GM19240 (cell line): ENCODE measurements at regions not wholly inside any gene's neighbourhood (a gene's known extent, or its start where the extent isn't known, plus 50 kb on each side); places are given as distances from the start of the nearest gene placed in this dataset.

Source experiments
- DNase-seq: peaks from one replicate; pipeline ENCODE4 v3.0.0; 2011; ENCODE audit warnings: low spot score; ENCODE audit not compliant: insufficient read length

GRCh38 chr20:48283470-48284110 lies 498.3 kb upstream of the SULF2 start:
- no peak for DNase-seq

DNA sequence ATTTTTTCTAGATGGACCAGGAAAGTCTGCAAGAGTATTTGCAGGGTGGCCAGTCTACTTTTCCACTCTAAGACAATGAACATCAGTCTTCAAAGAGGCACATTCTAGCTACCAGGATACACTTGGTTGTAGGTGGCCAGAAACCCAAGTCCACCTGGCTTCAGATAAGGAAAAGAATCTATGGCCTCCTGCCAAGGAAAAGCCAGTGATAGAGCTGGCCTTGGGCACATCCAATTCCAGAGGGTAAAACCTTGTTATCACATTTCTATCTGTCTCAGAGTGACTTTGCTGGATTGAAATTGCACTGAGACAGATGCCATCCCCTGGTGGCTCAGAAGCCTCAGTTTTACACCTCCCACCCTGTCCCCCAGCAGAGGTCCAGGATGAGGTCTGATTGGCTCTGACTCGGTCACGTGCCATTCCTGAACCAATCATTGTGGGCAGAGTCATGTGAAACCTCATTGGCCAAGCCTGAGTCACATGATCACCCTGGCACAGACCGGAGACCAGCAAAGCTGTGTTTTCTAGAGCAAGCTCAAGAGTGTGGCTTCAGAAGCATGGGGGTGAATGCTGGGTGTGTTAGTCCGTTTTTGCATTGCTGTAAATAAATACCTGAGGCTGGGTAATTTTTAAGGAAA lies 497.4 kb upstream of the SULF2 start:
- DNase-seq = no peak

- DNase-seq = no peak
Observed at GRCh38 chr20:48281501-48281900, 496.2 kb upstream of the SULF2 start.

- DNase-seq = no peak
Observed at GRCh38 chr20:48278961-48279481, 493.7 kb upstream of the SULF2 start.

DNA sequence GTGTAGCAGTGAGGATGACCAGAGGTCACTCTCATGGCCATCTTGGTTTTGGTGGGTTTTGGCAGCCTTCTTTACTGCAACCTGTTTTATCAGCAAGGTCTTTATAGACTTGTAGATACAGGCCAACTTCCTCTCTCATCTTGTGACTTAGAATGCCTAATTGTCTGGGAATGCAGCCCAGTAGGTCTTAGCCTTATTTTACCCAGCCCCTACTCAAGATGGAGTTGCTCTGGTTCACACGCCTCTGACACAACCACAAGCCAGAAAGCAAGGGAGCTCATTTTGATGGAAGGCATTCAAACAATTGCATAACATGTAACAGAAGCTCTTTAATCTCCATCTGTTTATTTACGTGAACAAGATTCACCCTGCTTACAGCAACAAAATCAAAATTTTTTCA lies 492.0 kb upstream of the SULF2 start:
- no peak for DNase-seq

- DNase-seq = no peak
Observed at GRCh38 chr20:48276021-48276342, 490.7 kb upstream of the SULF2 start.

- DNase-seq = no peak
Observed at GRCh38 chr20:48275286-48276020, 490.2 kb upstream of the SULF2 start.

DNA sequence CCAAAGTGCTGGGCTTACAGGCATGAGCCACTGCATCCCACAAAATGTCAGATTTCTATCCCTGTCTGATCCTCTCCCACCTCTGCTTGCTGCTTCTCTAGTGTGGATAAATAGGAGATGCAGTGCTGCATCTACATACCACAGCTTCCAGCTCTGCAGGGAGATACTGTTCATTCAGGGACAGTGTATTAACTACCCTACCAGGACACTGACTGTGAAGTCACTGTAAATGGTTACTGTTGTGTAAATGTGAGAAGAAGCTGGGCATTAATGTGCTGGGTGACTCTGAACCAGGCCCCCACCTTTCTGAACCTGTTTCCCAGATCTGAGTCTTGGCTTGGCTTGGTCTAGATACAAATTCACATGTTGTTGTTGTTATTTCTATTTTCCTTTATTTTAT lies 488.6 kb upstream of the SULF2 start:
- DNase-seq = no peak

DNA sequence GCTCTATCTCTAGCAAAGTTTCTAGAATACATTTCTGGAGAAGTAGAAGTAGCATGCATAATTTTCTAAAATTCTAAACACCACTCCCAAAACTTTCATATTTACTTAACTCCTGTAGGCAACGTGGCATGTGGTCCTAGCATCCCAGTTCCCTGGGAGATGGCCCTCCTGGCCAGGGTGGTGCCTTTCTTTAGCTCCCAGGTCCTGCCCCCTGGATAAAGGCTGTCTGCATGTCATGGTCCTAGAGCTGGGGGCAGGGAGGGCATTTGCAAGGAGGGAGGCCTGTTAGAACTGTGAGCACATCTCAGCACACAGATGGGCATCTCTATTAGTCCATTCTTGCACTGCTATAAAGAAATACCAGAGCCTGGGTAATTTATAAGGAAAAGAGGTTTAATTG lies 485.6 kb upstream of the SULF2 start:
- no peak for DNase-seq

GRCh38 chr20:48267860-48268633 lies 482.8 kb upstream of the SULF2 start:
- no peak for DNase-seq

DNA sequence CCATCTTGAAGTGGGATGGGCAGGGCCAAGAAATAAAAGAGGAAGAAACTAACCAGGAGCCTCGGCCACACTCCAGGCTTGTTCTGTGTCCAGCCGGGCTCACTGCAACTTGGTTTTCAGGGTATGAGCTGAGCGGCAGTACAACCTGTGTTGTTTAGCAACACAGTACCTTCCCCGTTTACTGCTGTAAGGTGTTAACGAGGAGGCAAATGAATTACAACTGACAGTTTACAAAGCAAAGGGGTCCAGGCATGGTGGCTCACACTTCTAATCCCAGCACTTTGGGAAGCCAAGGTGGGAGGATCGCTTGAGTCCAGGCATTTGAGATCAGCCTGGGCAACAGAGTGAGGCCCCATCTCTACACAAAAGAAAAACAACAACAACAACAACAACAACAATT lies 481.3 kb upstream of the SULF2 start:
- no peak for DNase-seq

DNA sequence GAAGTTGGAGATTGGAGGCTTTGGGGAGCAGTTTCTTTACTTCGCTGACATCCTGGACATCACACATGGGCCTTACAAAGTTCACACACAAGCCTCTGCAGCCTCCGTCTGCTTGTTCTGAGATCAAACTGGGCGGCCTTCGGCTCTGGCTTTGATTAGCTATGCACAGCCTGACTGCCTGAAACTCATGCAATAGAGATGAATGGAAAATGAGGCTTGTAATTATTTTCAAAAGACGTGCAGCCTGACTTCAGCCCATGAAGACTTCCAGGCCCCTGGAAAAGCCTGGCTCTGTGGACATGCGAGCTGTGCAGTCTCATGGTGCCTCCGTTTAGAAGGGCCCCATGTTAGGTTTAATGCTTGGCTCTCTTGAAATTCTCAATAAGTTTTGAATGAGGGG lies 480.5 kb upstream of the SULF2 start:
- DNase-seq = no peak

- DNase-seq = no peak
Observed at GRCh38 chr20:48262955-48263354, 477.7 kb upstream of the SULF2 start.

- DNase-seq = no peak
Observed at GRCh38 chr20:48262466-48262865, 477.2 kb upstream of the SULF2 start.

GRCh38 chr20:48261398-48261910 lies 476.2 kb upstream of the SULF2 start:
- no peak for DNase-seq

DNA sequence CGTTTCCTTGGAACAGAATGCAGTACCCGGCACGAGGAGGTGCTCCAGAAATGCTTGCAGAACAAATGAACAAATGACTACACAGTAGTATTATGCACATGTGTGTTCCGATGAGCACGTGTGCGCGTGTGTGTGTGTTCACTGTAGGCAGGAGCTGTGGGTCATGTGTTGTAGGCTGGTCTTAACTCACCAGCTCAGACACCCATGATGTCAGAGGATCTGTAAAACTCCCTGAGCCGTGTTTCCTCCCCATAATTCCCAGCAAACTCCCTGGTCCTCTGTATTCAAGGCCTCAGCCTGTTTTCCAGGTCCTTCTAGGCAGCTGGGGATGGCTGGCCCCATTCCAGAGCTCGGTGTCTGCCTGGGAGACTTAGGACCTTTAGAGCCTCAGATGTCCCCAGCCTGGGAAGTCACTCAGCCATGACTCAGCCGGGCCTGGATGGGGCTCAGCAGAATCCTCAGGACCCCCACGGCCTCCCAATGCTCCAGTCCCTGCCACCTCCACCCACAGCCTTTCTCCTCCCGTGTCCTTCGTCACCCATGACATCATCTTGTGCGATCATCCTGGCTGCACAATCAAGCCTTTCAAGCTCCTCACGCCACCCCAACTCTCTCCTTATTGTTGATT lies 475.0 kb upstream of the SULF2 start:
- DNase-seq = no peak

DNA sequence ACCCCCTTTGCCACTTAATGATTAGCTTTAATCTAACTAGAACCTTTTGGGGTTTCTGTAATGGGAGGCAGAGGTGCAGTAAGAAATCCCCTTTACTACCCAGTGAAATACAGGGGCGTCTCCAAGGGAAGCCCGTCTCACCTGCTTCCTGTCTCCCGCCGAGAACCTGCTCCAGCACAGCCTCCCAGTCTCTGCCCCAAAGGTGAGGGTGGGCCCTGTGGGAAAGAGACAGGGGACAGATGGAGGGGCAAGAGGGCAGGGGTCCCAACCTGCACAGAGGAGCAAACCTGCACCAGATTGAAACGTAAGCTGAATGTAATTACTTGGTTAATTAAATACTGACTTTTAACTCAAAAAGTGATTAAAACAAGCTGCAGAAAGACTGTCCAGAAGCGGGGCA lies 474.2 kb upstream of the SULF2 start:
- no peak for DNase-seq

DNA sequence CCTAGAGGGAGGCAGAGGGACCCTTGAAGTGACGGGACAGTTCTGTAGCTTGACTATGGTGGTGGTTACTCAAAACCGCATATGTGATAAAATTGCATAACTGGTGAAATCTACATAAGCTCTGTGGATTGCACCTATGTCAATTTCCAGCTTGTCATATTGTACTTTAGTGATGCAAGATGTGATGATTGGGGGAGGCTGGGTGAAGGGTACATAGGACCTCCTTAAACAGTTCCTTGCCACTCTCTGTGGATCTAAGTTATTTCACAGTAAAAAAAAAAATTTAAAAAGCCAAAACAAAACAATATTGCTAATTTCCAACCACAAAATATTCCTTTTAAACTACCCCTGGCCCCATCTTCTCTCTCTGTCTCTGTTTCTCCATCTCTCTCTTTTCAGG lies 472.6 kb upstream of the SULF2 start:
- no peak for DNase-seq

DNA sequence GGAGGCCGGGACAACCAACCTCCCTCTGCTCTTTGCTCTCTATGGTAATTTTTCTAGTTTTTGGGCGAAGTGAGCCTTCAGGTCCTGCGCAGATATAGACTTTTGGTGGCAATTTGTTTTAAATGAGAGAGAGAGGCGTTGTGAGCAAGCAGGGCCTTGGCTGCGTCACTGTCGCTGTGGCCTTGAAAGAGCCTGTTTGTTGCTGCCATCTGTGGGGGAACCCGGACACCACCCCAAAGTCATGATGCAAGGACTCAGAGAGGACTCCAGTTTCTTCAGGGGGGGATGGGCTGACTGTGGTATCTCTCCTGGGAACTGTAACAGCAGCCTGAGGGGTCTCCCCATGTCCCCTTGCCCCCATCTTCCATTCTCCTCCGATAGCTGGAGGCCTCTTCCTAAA lies 462.7 kb upstream of the SULF2 start:
- no peak for DNase-seq

DNA sequence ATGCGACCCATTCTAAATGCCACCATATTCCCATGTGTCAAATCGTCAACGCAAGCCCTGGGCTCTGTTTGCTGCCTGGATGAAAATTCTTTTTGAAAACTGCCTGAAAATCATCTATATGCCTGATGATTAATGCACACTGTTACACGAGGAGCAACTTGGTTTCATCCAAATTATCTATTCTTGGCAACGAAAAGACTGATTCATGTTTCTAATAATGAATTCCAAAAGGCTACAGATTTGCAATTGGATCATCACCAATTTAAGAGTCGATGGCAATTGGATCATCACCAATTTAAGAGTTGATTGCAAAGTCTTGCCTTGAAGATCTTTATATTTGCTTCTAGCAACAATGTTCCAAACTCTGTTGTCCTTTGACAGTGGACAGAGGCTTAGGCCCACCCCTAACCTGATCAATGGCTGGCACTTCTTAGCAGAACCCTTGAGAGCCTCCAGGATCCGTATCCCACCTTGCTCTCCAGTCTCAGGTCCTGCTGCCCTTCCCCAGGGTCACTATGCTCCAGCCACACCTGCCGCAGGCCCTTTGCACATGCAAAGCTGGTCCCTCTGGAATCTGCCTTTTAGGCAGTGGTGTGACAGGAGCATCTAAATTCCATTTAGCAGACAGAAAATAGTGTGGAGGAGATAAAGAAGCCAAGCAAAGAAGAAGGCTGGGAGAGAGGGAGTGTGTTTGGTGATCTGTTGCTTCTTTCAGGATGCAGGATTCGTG lies 460.9 kb upstream of the SULF2 start:
- no peak for DNase-seq

- no peak for DNase-seq
Observed at GRCh38 chr20:48242623-48243022, 457.3 kb upstream of the SULF2 start.
